A673 (cell line): ENCODE measurements at regions not wholly inside any gene's neighbourhood (a gene's known extent, or its start where the extent isn't known, plus 50 kb on each side); places are given as distances from the start of the nearest gene placed in this dataset.

Experiments
- BruUV-seq: library from RNA; stranded (reverse); fragments of 400-500 nt; replicated peaks from 2 replicates; lab custom pipeline; 2021; lab: Mats Ljungman, UMichigan
- CTCF ChIA-PET: fragments of 300-600 bp; sonication (Branson Sonifier 250); formaldehyde crosslinking; loops from one replicate; lab custom pipeline; 2022; ENCODE audit warnings: antibody characterized with exemption; lab: Charles Lee
- POLR2A ChIA-PET: fragments of 300-600 bp; sonication (Branson Sonifier 250); formaldehyde crosslinking; loops from one replicate; lab custom pipeline; 2022; ENCODE audit warnings: antibody characterized with exemption; ENCODE audit not compliant: low non-redundant PET; lab: Charles Lee
- DNase-seq: peaks from one replicate; pipeline ENCODE4 v3.0.0-alpha.2; 2015; ENCODE audit warnings: low spot score
- H3K27ac ChIP-seq: fragments of 200-600 bp; sonication (generic); 2 replicates; pipeline ENCODE4 v1.5.1; 2016; ENCODE audit warnings: mixed run types, low read depth, mild to moderate bottlenecking, mixed read lengths, antibody characterized with exemption, low read length; ENCODE audit not compliant: poor library complexity, severe bottlenecking
- H3K27me3 ChIP-seq: fragments of 200-600 bp; sonication (generic); replicated peaks from 2 replicates; pipeline ENCODE4 v1.6.1; 2017; ENCODE audit warnings: mixed run types, low read depth, mild to moderate bottlenecking, mixed read lengths, antibody characterized with exemption, low read length; ENCODE audit not compliant: insufficient read depth, poor library complexity
- H3K36me3 ChIP-seq: fragments of 200-600 bp; sonication (generic); 2 replicates; pipeline ENCODE4 v1.6.1; 2016; ENCODE audit warnings: mixed run types, mild to moderate bottlenecking, mixed read lengths, antibody characterized with exemption, low read length; ENCODE audit not compliant: insufficient read depth, poor library complexity, severe bottlenecking
- H3K4me1 ChIP-seq: fragments of 200-600 bp; sonication (generic); 2 replicates; pipeline ENCODE4 v1.6.1; 2017; ENCODE audit warnings: mixed run types, mild to moderate bottlenecking, mixed read lengths, antibody characterized with exemption, low read length; ENCODE audit not compliant: insufficient read depth, poor library complexity, severe bottlenecking
- H3K4me3 ChIP-seq: fragments of 200-600 bp; sonication (generic); 2 replicates; pipeline ENCODE4 v1.5.1; 2016; ENCODE audit warnings: low read depth, mixed run types, mild to moderate bottlenecking, mixed read lengths, low read length; ENCODE audit not compliant: poor library complexity, severe bottlenecking
- H3K9me3 ChIP-seq: fragments of 200-600 bp; sonication (generic); 2 replicates; pipeline ENCODE4 v1.6.1; 2016; ENCODE audit warnings: mixed run types, low read depth, mild to moderate bottlenecking, mixed read lengths, antibody characterized with exemption, low read length; ENCODE audit not compliant: poor library complexity, severe bottlenecking
- EZH2 ChIP-seq: fragments of 200-600 bp; sonication (generic); IDR thresholded peaks from 2 replicates; pipeline ENCODE4 v1.6.1; 2017; ENCODE audit warnings: borderline replicate concordance, low read depth, mild to moderate bottlenecking, mixed read lengths, antibody characterized with exemption, low read length; ENCODE audit not compliant: poor library complexity, severe bottlenecking
- intact Hi-C: fragments of 100-400 bp; cut with micrococcal nuclease; formaldehyde crosslinking; loops from one replicate; pipeline ENCODE4 v1.10.0; 2022; ENCODE audit not compliant: unreplicated experiment
- TF ChIP-seq, protein P1 (sequence below): fragments of 300-800, 200-600 bp; sonication (generic); conservative IDR thresholded peaks from 2 replicates; pipeline ENCODE4 v1.5.1; 2017; ENCODE audit warnings: low read depth, mild to moderate bottlenecking, antibody characterized with exemption, low read length, moderate library complexity, mixed read lengths

DNA sequence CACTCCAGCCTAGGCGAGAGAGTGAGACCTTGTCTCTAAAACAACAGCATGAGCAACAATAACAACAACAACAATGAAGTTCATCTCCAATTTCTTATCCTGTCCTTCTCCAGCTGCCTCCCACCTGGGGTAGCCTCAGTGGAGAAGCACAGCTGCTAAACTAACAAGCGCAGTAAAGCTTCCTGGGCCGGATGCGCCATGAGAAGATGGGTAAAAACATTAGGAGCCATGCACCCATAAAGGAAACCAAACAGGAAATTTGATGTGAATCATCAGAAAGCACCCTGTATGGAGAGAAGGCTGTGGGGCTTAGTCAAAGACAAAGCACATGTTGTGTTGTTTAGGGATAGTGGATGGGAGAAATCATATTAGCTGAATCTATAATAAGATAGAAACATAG, 61.1 kb upstream of the CCN6 start:
- ChIA-PET CTCF (no interaction called here), POLR2A (no interaction called here)
- no peaks in the 10 kb centered on the region for H3K27me3 ChIP-seq
- H3K9me3 ChIP-seq = no peaks in the 10 kb centered on the region
- H3K4me3 ChIP-seq = no peak overlapping the region
- no TSS peak for BruUV-seq
- H3K36me3 ChIP-seq = no peaks in the 10 kb centered on the region
- H3K27ac ChIP-seq = no peak overlapping the region
- TF ChIP-seq EZH2 = no peak
- TF ChIP-seq, protein P1, sequence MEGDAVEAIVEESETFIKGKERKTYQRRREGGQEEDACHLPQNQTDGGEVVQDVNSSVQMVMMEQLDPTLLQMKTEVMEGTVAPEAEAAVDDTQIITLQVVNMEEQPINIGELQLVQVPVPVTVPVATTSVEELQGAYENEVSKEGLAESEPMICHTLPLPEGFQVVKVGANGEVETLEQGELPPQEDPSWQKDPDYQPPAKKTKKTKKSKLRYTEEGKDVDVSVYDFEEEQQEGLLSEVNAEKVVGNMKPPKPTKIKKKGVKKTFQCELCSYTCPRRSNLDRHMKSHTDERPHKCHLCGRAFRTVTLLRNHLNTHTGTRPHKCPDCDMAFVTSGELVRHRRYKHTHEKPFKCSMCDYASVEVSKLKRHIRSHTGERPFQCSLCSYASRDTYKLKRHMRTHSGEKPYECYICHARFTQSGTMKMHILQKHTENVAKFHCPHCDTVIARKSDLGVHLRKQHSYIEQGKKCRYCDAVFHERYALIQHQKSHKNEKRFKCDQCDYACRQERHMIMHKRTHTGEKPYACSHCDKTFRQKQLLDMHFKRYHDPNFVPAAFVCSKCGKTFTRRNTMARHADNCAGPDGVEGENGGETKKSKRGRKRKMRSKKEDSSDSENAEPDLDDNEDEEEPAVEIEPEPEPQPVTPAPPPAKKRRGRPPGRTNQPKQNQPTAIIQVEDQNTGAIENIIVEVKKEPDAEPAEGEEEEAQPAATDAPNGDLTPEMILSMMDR = no peak
- peak; percentile 70 for DNase-seq
- H3K4me1 ChIP-seq = peaks cover 9% of the 10 kb centered on the region
- intact Hi-C loops = no loop called here

DNA sequence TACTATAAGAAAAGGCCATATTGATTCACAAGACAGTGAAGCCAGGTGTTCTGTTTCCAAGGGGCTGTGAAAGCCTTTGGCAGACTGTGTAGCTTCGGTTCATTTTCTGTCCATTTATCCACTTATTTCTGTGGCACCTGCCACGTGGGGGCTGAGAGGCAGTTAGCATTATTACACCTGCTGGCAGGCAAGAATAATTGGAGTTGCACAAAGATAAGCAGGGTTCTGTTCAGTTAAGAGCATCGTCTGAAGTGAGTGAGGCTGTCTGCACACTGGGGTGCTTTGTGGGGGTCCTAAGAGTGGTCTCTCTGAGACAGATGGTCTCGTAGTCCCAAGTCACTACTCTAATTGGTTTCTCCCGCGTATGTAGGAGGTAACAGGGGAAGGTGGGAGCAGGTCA, 60.6 kb upstream of the CCN6 start:
- no peaks in the 10 kb centered on the region for H3K9me3 ChIP-seq
- ChIA-PET POLR2A (no interaction called here), CTCF (no interaction called here)
- BruUV-seq = no TSS peak
- no peak for DNase-seq
- no peak for TF ChIP-seq EZH2
- TF ChIP-seq, protein P1 = no peak
- H3K36me3 ChIP-seq = no peaks in the 10 kb centered on the region
- intact Hi-C loops = no loop called here
- H3K27ac ChIP-seq = no peak overlapping the region
- no peak overlapping the region for H3K4me3 ChIP-seq
- H3K27me3 ChIP-seq = no peaks in the 10 kb centered on the region
- peaks cover 9% of the 10 kb centered on the region for H3K4me1 ChIP-seq

DNA sequence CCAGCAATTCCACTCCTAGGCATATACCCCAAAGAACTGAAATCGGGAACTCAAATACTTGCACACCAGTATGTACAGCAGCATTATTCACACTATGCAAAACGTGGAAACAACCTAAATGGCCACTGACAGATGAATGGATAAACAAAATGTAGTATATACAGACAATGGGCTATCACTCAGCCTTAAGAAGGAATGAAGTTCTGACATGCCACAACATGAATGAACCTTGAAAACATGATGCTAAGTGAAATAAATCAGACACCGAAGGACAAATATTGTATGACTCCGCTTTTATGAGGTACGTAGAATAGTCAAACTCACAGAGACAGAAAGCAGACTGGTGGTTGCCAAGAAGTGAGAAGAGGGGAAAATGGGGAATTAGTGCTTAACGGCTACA, 59.1 kb upstream of the CCN6 start:
- POLR2A ChIA-PET = no interaction called here
- Histone ChIP-seq H3K27ac (no peak overlapping the region), H3K4me1 (peaks cover 9% of the 10 kb centered on the region), H3K27me3 (no peaks in the 10 kb centered on the region), H3K36me3 (no peaks in the 10 kb centered on the region), H3K4me3 (no peak overlapping the region), H3K9me3 (no peaks in the 10 kb centered on the region)
- intact Hi-C loops = loop anchor here (5.0 kb wide), 1 partner anchor 122 kb away; the partner anchor contains the start of gene FYN
- CTCF ChIA-PET = no interaction called here
- TF ChIP-seq, protein P1 = no peak
- no peak for TF ChIP-seq EZH2
- no peak for DNase-seq
- BruUV-seq = no TSS peak
